ENCODE measurements at regions not wholly inside any gene's neighbourhood (a gene's known extent, or its start where the extent isn't known, plus 50 kb on each side); places are given as distances from the start of the nearest gene placed in this dataset.

- Histone ChIP-seq H3K36me3 (no peaks in the 10 kb centered on the region), H3K27ac (no peak overlapping the region), H3K4me1 (no peaks in the 10 kb centered on the region), H3K9me3 (peaks cover 0 to 26% (median 0%) of the 10 kb centered on the region in 3 donors), H3K27me3 (no peaks in the 10 kb centered on the region), H3K4me3 (no peak overlapping the region)
- no peak for ATAC-seq
- TF ChIP-seq CTCF (IDR thresholded peaks at IDR 0.05) (no peak), POLR2A (IDR thresholded peaks at IDR 0.05) (no peak), POLR2AphosphoS5 (IDR thresholded peaks at IDR 0.05) (no peak), EP300 (IDR thresholded peaks at IDR 0.05) (no peak)
Measured at GRCh38 chr5:119726544-119726943, 97.2 kb downstream of the FAM170A start.

- no peaks in the 10 kb centered on the region for H3K27me3 ChIP-seq
- whole genome bisulfite sequencing, 2 donors (ENCODE audit: low coverage in 1 of 2): 74 to 81% methylated on average over 2 of the region's 2 CpGs
- H3K4me1 ChIP-seq: no peaks in the 10 kb centered on the region
- H3K36me3 ChIP-seq: no peaks in the 10 kb centered on the region
- ATAC-seq: no peak
- H3K27ac ChIP-seq: no peak overlapping the region
- no peak overlapping the region for H3K4me3 ChIP-seq
- TF ChIP-seq CTCF (IDR thresholded peaks at IDR 0.05) (no peak), POLR2A (IDR thresholded peaks at IDR 0.05) (no peak), POLR2AphosphoS5 (IDR thresholded peaks at IDR 0.05) (no peak), EP300 (IDR thresholded peaks at IDR 0.05) (no peak)
- no peaks in the 10 kb centered on the region for H3K9me3 ChIP-seq
Measured at GRCh38 chr5:119740225-119740624, 110.9 kb downstream of the FAM170A start.

DNA sequence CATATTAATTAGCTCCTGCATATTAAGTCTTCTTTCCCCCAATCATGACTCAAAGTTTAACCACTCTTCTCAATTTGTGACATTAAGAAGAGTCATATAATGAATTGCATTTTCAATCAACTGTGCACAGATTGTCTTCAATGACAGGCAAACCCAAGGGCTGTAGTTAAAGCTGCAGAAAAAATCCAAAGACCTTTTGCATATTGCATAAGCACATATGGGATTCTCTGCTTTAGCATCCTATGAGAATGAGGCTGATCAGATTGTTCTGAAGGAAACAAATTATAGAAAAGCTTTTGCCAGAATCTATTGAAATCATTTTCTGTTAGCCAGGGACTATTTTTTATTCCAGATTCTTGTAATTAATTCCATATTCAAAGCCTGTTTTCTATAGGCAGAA, 112.3 kb downstream of the FAM170A start:
- no peak for TF ChIP-seq POLR2AphosphoS5 (IDR thresholded peaks at IDR 0.05)
- no peak for TF ChIP-seq CTCF (IDR thresholded peaks at IDR 0.05)
- no peak for TF ChIP-seq POLR2A (IDR thresholded peaks at IDR 0.05)
- no peak for ATAC-seq
- Histone ChIP-seq H3K27me3 (no peaks in the 10 kb centered on the region), H3K9me3 (no peaks in the 10 kb centered on the region), H3K4me1 (no peaks in the 10 kb centered on the region), H3K27ac (no peak overlapping the region), H3K4me3 (no peak overlapping the region), H3K36me3 (no peaks in the 10 kb centered on the region)

- Histone ChIP-seq H3K27ac (no peak overlapping the region), H3K4me3 (no peak overlapping the region), H3K27me3 (no peaks in the 10 kb centered on the region), H3K4me1 (no peaks in the 10 kb centered on the region), H3K36me3 (no peaks in the 10 kb centered on the region), H3K9me3 (no peaks in the 10 kb centered on the region)
- TF ChIP-seq POLR2A (IDR thresholded peaks at IDR 0.05) (no peak), CTCF (IDR thresholded peaks at IDR 0.05) (no peak), POLR2AphosphoS5 (IDR thresholded peaks at IDR 0.05) (no peak), EP300 (IDR thresholded peaks at IDR 0.05) (no peak)
- ATAC-seq: no peak
- WGBS, 2 donors (ENCODE audit: low coverage in 1 of 2): 29 to 64% methylated on average over 4 of the region's 4 CpGs
Measured at GRCh38 chr5:119742311-119742710, 113.0 kb downstream of the FAM170A start.

DNA sequence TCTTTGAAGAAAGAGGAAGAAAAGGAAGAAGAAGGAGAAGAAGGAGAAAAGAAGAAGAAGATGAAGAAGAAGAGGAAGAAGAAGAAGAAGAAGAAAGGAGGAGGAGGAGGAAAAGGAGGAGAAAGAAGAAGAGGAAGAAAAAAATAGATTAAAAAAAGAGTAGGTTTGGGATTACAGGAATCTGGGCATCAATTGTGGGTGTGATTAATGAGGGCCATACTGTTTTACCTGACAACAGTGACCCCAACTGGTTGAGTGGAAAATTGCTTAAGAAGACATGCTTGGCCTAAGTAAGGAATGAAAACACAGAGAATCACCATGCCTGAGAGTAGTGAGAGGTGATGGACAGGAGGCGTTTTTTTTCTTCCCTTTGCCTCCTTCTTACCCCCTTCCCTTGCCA, 114.6 kb downstream of the FAM170A start:
- TF ChIP-seq EP300 (IDR thresholded peaks at IDR 0.05) (no peak), POLR2A (IDR thresholded peaks at IDR 0.05) (no peak), CTCF (IDR thresholded peaks at IDR 0.05) (no peak), POLR2AphosphoS5 (IDR thresholded peaks at IDR 0.05) (no peak)
- H3K36me3 ChIP-seq: no peaks in the 10 kb centered on the region
- no peak overlapping the region for H3K27ac ChIP-seq
- H3K4me1 ChIP-seq: no peaks in the 10 kb centered on the region
- H3K4me3 ChIP-seq: no peak overlapping the region
- WGBS, 2 donors (ENCODE audit: low coverage in 1 of 2): 33 to 45% methylated on average over 1 of the region's 1 CpG
- no peaks in the 10 kb centered on the region for H3K27me3 ChIP-seq
- no peak for ATAC-seq
- H3K9me3 ChIP-seq: no peaks in the 10 kb centered on the region
